HG03469 (cell line): ENCODE measurements at regions not wholly inside any gene's neighbourhood (a gene's known extent, or its start where the extent isn't known, plus 50 kb on each side); places are given as distances from the start of the nearest gene placed in this dataset.
A peak's percentile ranks its signal among the peaks of the same experiment; 100 is the strongest.

Experiments used
- ATAC-seq: cut with Tn5 transposase; IDR thresholded peaks from one replicate; pipeline ENCODE4 v1.9.1; 2021; ENCODE audit warnings: mild to moderate bottlenecking, moderate library complexity, moderate number of reproducible peaks; ENCODE audit not compliant: unreplicated experiment

DNA sequence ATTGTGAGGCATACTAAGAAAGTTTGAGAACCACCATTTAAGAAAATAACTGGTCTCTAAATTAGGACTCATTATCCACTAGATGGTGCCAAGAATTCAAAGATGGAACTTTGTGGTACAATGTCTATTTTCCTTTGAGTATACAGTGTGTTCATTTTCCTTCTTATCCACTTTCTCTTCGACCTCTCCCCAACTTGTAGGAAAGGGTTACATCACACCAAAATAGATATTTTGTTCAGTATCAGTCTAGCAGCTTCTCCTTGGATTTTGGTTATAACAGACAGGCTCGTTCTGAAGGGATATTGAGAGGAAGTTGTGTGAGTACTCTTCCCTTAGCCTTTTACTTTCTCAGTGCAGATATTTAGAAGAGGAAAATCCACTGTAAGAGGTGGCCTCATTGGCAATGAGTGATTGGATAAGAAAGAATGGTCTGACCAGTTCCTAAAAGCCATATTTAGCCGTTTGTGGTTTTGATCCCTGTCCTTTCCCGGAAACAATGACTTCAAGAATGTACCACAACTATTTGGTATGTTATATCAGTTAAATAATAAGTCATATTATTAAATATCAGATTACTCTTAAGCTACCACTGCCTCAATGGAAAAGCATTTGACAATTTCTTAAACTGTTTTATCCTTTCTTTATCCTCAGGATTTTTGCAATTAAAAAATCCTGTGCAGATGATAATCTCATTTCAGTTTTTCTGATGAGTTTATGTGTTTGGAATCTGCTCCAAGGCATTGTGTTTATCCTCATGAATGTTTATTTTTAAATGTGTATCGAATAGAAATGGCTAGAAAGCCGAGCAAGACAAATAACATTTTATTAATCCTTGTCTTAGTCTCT is 69.0 kb upstream of the GRAMD2B start:
- ATAC-seq, result no peak

DNA sequence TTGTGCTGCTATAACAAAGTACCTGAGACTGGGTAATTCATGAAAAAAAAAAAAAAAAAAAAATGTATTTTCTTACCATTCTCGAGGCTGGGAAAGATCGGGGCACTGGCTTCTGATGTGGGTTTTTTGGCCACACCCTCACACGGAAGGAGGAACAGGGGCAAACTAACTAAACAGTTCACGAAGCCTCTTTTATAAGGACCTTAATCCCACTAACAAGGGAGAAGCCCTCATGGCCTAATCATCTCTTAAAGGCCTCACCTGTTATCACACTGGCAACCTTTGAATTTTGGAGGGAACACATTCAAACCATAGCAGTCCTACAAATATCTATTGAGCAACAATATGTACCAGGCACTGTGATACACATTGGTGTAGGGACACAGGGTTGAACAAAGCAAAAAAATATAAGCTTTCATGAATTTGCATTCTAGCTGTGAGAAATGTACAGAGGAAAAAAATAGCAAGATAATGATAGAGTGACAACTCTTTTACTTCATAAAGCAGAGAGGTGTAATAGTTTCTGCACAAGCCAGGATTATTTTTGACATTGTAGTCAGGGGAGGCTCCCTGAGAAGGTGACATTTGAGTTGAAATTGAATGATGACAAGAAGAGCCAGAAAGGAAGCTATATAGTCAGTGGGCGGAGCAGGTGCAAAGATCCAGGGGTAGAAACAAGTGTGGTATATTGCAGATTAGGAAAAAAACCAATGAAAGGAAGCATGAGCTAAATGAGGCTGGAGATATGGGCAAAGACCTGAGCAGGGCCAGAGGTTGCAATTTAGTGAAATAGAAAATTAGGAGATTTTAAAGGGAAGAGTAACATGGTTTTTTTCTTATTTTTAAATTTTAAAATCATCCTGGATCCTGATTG is 68.1 kb upstream of the GRAMD2B start:
- no peak for ATAC-seq

DNA sequence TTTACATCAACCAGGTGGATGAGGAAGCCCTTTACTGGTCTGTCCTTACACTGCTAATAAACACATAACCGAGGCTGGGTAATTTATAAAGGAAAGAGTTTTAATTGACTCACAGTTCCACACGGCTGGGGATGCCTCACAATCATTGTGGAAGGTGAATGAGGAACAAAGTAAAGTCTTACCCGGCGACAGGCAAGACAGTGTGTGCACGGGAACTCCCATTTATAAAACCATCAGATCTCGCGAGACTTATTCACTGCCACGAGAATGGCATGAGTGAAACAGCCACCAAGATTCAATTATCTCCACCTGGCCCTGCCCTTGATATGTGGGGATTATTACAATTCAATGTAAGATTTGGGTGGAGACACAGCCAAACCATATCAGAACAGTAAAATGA is 67.3 kb upstream of the GRAMD2B start:
- no peak for ATAC-seq

DNA sequence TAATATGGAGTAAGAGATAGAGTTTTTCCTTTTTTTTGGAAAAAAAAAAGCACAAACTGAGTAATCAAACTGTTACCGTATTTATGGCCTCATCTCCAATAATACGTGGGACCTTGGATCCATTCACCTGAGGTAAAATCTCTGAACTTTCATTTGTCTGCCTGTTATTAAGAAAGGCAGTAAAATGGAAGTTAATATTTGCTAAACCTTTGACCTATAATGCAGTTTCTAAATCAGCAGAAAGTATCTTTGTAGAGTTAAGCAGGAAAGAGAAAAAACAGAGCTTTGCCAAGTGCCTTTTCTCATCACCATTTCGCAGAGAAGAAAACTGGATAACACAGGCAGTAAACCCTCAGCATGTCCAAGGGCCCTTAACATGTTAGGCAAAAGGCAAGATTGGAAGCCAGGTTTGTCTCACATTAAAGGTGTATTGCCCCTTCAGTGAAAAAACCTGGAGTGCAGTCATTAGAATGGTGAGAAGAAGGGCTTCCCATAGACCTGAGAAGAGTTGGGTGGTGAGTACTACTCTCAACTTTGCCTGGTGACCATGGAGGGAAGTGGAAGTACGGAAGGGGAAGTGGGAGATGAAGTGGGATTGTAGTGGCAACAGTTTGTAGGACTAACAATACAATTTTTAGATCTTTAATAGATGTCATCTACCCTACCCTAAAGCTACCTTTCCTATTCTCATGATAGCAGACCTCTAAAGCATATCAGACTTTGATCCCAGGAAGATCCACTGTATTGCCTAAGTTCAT is 65.4 kb upstream of the GRAMD2B start:
- no peak for ATAC-seq

DNA sequence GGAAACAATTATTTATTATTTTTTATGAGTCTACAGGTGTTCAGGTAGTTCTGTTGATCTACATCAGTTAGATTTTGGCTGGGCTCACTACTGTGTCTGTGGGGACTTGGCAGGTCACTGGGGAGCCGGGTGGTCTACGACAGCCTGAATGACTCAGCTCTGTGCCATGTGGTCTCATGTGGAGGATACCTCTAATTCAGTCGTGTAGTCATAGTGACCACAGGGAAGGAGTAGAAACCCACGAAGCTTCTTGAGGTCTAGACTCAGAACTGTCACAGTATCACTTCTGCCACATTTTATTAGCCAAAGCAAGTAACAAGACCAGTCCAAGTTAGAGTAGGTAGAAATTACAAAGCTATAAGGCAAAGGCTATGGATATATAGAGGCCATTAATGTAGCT is 64.7 kb upstream of the GRAMD2B start:
- ATAC-seq, result peak; percentile 90

DNA sequence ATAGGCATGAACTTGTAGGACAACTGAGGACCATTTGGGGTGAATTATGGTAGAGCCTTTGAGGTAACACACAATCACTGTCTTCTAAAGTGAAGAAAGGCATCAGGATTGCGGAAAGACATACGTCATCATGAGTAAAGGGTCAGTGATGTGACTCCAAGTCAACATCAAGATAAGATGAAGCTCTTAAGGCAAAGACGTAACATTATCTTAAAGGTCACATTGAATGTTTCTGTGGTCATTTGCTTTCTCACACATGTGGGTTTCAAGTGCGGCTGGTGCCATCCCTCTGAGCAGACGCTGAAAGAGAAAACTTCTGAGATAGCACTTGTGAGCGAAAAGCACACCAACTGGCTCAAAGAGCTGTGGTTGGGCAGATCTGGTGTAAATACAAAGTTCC is 63.3 kb upstream of the GRAMD2B start:
- no peak for ATAC-seq

DNA sequence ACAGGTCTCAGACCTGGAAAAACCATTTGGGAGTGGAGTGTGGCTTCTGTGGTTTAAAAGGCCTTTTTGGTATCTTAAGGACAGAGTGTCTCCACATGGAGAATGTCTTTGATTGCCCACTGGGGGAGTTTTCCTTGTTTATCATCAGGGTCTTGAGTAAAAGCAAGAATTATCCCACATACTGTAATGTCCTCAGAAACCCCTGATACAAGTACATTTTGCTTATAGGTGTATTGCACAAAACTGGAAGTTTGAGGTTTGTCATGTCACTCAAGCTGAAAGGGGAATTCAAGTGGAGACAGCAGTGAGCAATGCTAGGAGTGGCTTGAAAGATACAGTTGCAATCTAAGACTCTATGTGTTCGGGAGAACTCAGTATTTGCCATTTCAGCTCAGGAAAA is 62.7 kb upstream of the GRAMD2B start:
- no peak for ATAC-seq

DNA sequence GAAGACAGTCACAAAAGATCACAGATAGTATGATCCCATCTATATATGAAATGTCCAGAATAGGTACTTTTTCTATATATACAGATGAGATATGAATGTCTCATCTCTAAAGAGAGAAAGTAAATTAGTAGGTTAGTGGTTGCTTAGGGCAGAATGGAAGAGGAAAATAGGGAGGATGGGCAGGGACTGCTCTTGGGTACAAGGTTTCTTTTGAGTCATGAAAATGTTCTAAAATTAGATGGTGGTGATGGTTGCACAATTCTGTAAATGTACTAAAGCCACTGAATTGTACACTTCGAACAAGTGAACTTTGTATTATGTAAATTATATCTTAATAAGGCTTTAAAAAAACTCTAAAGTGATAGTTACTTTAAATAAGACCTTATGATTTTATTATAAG is 59.6 kb upstream of the GRAMD2B start:
- ATAC-seq, result no peak

DNA sequence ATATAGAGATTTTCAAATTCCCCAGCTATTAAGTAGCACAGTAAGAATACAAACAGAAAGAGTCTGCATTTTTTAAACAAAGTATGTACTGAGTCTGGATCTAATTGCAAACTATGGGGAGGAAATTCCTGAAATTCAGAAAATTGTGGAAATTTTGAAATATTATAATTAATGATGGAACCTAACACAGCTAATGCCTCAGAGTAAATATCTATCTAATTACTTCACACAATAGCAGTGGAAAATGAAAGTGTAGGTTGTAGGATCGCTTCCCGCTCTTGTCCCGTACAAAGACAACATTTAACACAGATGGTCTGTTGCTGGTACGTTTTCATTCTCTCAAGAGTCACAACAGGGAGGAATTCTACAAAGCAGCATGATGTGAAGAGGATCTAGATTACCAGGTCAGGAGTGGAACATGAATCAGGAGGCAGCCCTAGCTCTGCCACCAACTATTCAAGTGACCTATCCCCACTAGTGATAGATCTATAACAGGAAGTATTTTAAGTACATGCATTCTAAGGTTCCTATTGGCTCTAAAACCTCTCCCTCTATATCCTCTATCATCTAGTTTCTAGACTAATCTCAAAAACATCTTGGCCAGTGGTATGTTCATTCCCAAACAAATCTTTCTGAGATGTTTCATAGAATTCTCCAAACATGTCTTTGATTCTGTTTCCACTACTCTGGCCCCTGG is 58.9 kb upstream of the GRAMD2B start:
- no peak for ATAC-seq

DNA sequence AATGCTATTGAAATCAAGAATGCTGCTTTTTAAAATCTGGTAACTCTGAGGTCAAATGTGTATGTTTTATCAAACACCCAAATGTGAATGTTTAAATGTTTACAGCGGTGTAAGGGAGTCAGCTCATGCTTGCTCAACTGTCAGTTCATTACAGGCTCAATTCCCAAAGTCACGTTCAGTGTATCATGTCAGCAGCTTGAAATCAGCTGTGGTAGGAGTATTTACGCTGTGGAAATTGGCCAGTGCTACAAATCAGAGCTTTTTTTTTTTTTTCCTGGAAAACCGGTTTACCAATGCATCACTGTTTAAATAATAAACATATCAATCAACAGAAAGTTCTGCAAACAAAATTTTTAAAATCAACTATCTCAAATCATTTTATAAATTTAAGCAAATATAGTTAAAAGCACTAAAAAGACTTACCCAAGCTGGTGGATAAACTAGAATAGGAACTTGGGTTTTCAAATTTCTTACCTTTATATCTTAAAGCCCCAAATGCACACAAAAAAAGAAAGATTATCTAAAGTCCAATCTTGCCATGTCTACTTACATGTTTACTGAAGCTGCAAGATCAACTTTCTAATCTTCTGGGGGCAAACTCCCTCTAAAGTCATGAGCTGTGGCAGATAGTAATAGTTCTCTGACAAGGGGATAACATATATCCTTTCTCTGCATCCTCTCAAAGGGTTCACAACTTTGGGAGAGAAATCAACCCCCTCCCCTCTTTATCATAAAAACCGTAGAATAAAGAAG is 57.6 kb upstream of the GRAMD2B start:
- ATAC-seq, result no peak

DNA sequence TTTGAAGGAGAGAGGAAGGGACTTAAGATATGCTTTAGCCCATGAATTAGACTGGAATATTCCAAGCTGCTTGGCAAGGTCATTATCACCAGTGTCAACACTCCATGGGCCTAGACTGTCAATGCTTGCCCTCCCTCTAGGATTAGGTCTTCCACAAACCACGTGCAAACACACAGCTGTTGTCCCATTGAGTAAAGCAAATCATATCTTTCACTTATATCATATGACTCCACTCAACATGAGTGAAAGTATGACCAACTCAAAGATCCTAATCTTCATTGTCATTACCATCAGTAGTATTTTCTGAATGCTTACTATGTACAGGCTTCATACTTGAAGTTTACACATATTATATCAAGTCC is 57.0 kb upstream of the GRAMD2B start:
- ATAC-seq, result no peak

DNA sequence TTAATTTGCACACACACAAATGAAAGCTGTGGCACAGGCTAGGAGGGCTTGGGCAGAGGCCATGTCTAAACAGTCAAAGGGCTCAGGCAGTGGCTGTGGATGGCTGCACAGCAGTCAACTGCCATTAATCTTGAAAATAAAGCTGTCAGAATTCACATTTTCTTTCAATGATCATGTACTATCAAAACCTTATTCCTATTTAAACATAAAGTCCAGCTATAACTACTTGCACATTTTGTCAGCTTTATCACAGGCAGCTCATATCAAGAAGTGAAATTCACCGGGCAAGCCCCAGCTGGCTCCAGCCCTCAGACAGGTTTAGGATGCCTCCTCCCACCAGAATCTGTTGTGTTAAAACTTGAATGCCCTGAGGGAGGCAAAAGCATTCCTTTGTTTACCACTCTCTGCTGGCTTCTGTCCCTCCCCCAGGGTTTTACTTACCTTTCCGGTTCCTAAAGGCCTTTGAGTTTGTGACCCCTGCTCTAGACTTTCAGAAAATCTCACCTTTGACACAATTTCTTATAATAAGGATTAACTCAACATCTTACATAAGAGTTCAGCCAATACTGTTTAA is 54.9 kb upstream of the GRAMD2B start:
- no peak for ATAC-seq

DNA sequence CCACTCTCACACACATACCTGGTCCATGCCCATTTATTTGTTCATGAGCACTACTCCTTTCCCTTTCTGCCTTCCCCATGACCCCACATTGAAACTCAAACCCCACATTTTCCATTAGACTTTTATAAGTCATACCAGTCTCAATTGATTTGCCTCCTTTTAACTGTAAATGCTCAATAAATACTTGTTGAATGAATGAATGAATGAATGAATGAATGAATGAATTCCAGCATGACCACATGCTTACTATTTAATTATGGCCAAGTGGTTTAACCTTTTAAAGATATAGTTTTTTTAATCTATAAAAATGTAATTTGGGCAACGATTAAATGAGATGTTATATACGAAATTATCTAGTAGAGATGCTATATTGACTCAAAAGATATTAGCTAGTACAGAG is 54.1 kb upstream of the GRAMD2B start:
- ATAC-seq, result no peak

DNA sequence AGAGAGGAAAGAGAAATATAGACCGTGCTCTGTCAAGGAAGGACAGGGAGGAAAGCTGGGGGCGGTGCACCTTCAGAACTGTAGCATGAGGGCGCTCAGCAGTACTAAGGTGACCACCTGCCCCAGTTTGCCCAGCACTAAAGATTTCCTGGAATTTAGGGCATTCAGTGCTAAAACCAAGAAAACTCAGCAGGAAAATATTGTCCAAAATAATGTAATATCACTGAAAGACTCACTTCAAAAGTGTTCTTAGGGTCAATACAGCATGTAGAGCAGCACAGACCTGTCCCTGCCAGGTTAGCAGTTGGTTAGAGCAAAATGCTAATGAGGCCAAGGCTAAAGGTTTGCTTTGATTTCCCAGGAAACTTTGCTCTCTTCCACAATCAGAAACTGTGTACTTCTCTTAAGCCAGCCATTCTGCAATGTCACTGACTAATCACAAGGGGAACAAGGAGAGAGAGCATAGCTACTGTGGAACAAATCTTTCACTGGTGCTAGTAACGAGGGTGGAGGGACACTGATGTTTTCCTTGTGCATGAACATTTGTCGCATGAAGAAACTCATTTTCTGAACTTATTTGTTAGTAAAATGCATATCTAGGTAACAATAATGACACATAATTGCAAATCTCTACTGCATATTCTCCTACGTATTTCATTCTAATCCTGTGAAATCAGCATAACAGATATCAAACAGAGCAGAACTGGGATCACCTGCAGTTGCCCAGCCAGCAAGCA is 53.0 kb upstream of the GRAMD2B start:
- ATAC-seq, result no peak

DNA sequence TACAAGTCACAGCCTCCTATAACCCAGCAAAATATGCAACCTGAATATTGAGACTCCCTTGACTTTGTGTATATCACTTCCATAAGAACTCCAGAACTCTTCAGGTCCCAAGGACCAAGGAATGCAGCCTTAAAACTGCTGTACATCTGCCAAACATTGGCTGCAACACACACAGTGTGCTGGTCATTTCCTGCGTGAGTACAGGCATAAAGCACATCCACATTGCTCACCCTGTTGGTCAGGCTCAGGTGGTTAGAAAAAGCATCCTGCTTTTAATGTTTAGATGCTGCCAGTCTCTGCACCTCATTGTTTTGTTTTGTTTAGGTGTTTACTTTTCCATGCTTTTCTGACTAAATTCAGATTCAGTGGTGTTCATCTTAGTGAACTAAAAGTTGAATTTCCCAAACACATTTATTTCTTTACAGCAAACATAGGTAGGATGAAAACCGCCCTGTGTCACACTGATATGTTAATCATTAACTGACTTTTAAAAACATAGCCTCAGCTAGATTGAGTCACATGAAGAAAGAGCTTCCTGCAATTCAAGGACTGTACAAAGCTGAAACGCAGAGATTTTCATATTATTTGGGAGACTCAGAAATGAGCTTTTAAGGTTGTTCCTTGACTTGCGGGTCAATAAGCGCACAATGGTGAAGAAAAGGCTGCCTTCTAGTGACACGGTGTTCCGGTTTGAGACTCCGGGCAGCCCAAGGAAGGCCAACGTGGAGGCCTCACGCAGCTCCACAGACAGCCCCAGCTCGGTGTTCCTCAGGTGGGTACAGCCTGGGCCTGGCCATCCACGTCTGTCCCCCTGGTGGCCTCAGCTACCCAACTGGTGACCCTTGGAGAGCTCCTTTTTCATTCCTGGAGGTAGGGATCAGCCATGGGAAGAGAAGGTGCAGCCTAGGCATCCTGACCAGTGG is 52.2 kb upstream of the GRAMD2B start:
- no peak for ATAC-seq

DNA sequence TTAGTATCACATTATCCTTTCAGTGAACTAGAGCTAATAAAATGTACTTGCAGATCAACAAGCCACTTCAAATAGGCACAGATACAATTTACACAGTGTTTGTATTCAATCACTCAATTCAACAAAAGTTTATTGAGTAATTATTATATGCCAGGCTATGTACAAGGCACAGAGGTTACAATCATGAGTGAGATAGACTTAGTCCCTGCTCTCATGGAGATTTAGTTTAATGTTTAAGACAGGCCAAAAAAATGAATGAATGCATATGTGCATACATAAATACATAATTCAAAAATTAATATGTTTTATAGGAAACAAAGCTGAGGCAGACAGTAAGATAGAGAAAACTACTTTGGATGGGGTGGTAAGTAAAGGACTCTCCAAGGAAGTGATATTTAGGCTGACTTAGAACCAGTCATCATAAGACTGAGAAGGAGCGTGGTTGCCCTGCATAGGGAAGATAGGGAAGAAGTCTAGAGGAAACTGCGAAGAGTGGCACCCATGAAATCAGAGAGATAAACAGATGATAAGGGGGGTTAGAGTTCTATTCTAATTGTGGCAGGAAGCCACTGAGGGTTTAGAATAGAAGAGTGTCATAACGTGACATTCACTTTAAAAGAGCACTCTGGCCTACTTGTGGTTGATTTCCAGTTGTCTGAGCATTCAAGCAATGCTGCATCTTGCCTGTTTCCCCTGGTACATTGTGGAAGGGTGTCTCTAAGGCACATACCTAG is 49.7 kb upstream of the GRAMD2B start:
- peak; percentile 42 for ATAC-seq
